ENCODE measurements at regions not wholly inside any gene's neighbourhood (a gene's known extent, or its start where the extent isn't known, plus 50 kb on each side); places are given as distances from the start of the nearest gene placed in this dataset.

DNA sequence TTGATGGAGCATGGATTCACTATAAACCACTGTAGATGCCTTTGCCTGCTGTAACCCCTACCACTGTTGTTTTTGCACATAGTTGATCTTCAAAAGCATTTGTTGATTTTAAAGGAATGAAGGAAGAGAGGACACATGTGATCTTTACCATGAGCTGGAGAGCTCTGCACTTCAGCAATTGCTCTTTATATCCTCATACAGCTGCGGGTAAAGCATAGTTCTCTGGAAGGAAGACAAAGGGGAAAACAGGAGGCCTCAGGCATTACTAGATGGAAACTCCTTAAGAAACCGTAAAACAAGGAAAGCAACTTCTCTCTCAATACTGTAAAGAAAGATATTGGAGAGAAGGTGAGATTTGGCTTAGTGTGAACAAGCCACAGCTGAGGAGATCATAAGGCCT lies 60.6 kb downstream of the SCG2 start:
- Histone ChIP-seq H3K4me3 (ENCODE audit: low read length) (no peak overlapping the region), H3K27ac (ENCODE audit: low read depth, low read length) (no peak overlapping the region), H3K4me1 (ENCODE audit: insufficient read depth, low read length) (peaks cover 20% of the 10 kb centered on the region), H3K9me3 (ENCODE audit: insufficient read depth, low read depth, low read length) (no peaks in the 10 kb centered on the region), H3K9ac (ENCODE audit: low read depth, low read length) (no peak overlapping the region), H3K36me3 (ENCODE audit: insufficient read depth, low read length) (no peaks in the 10 kb centered on the region), H3K27me3 (ENCODE audit: insufficient read depth, low read length) (no peaks in the 10 kb centered on the region)
- WGBS, result 100% methylated on average over 1 of the region's 2 CpGs

DNA sequence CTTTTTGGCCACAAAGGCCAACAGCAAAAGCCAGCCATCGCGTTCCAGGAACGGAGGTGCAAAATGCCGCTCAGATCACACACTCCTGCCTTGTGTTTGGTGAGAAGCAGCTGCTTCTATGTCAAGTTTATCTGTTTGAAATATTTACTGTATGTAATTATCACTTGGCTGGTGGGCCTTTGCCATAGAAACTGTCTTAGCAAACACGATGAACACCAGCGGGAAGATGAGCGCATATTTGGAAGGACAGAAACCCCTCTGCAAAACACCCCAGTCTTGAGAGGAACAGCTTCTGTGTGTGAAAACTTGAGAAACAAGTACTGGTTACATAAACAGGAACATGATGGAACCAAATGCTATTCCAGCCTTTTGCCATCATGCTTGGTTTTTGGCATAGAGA lies 59.7 kb downstream of the SCG2 start:
- Histone ChIP-seq H3K27ac (ENCODE audit: low read depth, low read length) (no peak overlapping the region), H3K4me1 (ENCODE audit: insufficient read depth, low read length) (peaks cover 19% of the 10 kb centered on the region), H3K9me3 (ENCODE audit: insufficient read depth, low read depth, low read length) (no peaks in the 10 kb centered on the region), H3K9ac (ENCODE audit: low read depth, low read length) (no peak overlapping the region), H3K4me3 (ENCODE audit: low read length) (no peak overlapping the region), H3K36me3 (ENCODE audit: insufficient read depth, low read length) (no peaks in the 10 kb centered on the region), H3K27me3 (ENCODE audit: insufficient read depth, low read length) (no peaks in the 10 kb centered on the region)
- 95% methylated on average over 7 of the region's 7 CpGs for WGBS

DNA sequence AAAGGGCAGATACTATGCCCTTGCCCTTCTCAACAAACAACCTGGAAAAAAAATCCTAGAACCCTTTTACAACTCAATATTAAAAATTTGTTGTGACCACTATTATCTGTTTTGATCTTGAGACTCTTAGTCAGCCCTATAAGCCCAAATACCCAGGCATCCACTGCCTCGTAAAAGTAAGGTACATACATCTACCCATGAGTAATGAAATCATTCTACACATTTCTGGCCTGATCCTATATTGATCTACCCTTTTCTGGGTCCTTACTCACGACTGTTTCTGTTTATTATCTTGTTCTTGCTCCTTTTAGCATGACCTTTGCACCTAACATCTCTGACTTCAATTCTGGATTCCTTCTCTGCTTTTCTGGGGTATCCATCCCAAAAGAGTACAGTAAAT lies 56.8 kb downstream of the SCG2 start:
- Histone ChIP-seq H3K4me1 (ENCODE audit: insufficient read depth, low read length) (peaks cover 5% of the 10 kb centered on the region; the same call in 1 of the 2 replicates), H3K9ac (ENCODE audit: low read depth, low read length) (no peak overlapping the region), H3K27me3 (ENCODE audit: insufficient read depth, low read length) (no peaks in the 10 kb centered on the region), H3K9me3 (ENCODE audit: insufficient read depth, low read depth, low read length) (no peaks in the 10 kb centered on the region), H3K27ac (ENCODE audit: low read depth, low read length) (no peak overlapping the region), H3K4me3 (ENCODE audit: low read length) (no peak overlapping the region), H3K36me3 (ENCODE audit: insufficient read depth, low read length) (no peaks in the 10 kb centered on the region)
- WGBS, result 84% methylated on average over 2 of the region's 2 CpGs

DNA sequence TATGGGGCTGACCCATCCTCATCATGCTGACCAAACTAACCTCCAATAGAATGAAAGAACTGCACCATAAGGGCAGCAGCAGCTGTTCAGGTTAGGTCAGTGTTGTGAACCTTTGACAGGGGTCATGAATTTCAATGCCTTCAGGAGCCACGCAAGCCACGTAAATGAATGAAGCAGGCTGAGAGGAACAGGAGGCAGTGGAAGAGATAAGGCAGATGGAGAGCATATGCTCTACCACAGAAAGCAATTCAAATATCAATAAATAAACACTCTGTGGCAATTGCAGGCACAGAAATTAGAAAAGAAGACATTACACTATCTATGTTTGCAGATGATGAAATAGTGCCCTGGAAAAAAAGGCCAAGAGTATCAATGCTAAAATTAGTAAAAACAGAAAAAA lies 56.3 kb downstream of the SCG2 start:
- Histone ChIP-seq H3K4me3 (ENCODE audit: low read length) (no peak overlapping the region), H3K9ac (ENCODE audit: low read depth, low read length) (no peak overlapping the region), H3K4me1 (ENCODE audit: insufficient read depth, low read length) (peaks cover 5% of the 10 kb centered on the region; the same call in 1 of the 2 replicates), H3K27me3 (ENCODE audit: insufficient read depth, low read length) (no peaks in the 10 kb centered on the region), H3K9me3 (ENCODE audit: insufficient read depth, low read depth, low read length) (no peaks in the 10 kb centered on the region), H3K36me3 (ENCODE audit: insufficient read depth, low read length) (no peaks in the 10 kb centered on the region), H3K27ac (ENCODE audit: low read depth, low read length) (no peak overlapping the region)
- 72% methylated on average over 2 of the region's 2 CpGs for WGBS

Measured in HUES64 (cell line).